Lower leg skin (tissue), 3 donors: ENCODE measurements at regions not wholly inside any gene's neighbourhood (a gene's known extent, or its start where the extent isn't known, plus 50 kb on each side); places are given as distances from the start of the nearest gene placed in this dataset.

ENCODE experiments used
- CTCF ChIP-seq, 3 donors: fragments of 450-650 bp; IDR thresholded peaks; one replicate each; pipeline ENCODE4 v1.5.1; 2016; ENCODE audit warnings: antibody characterized with exemption in 3 of 3, mild to moderate bottlenecking in 3 of 3, moderate library complexity in 2 of 3
- POLR2A ChIP-seq, 2 donors: fragments of 450-650 bp; IDR thresholded peaks; one replicate each; pipeline ENCODE4 v1.6.1; 2016 to 2017; ENCODE audit warnings: antibody characterized with exemption in 2 of 2, mild to moderate bottlenecking in 1 of 2, moderate library complexity in 1 of 2

GRCh38 chr5:82882316-82882715 is 194.9 kb downstream of the TMEM167A start:
- no peak for TF ChIP-seq POLR2A (IDR thresholded peaks at IDR 0.05)
- TF ChIP-seq CTCF (IDR thresholded peaks at IDR 0.05) = no peak
